Tibial nerve (tissue), 3 donors: ENCODE measurements at regions not wholly inside any gene's neighbourhood (a gene's known extent, or its start where the extent isn't known, plus 50 kb on each side); places are given as distances from the start of the nearest gene placed in this dataset.

ENCODE experiments used
- POLR2A ChIP-seq, 2 donors: fragments of 450-650 bp; IDR thresholded peaks; one replicate each; pipeline ENCODE4 v1.6.1; 2017; ENCODE audit warnings: antibody characterized with exemption in 2 of 2, mild to moderate bottlenecking in 2 of 2, moderate library complexity in 2 of 2
- TF ChIP-seq, protein P1 (sequence below), 5 experiments: fragments of 200-600 bp in 3 of 5; fragments of 450-650 bp in 2 of 5; sonication (generic) in 3 of 5; IDR thresholded peaks; one replicate each; pipeline ENCODE4 v1.5.1; 2016 to 2019; ENCODE audit warnings: antibody characterized with exemption in 5 of 5, mild to moderate bottlenecking in 3 of 5, moderate library complexity in 2 of 5

DNA sequence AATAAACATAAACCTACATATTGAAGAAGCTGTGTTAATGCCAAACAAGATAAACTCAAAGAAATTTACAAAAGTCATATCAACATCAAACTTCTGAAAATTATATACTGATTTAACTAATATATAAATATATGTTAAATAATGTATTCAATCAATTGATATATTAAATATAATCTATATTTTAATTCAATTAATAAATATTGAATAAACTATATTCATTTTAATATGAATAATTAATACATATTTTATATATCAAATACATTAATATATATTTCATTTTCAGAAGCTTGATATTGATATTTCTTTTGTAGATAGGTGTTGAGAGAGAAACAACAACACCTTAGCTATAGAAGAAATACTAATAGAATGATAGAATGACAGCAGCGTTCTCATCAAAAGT is 768.1 kb downstream of the MECOM start:
- TF ChIP-seq POLR2A (IDR thresholded peaks at IDR 0.05): no peak
- TF ChIP-seq, protein P1, sequence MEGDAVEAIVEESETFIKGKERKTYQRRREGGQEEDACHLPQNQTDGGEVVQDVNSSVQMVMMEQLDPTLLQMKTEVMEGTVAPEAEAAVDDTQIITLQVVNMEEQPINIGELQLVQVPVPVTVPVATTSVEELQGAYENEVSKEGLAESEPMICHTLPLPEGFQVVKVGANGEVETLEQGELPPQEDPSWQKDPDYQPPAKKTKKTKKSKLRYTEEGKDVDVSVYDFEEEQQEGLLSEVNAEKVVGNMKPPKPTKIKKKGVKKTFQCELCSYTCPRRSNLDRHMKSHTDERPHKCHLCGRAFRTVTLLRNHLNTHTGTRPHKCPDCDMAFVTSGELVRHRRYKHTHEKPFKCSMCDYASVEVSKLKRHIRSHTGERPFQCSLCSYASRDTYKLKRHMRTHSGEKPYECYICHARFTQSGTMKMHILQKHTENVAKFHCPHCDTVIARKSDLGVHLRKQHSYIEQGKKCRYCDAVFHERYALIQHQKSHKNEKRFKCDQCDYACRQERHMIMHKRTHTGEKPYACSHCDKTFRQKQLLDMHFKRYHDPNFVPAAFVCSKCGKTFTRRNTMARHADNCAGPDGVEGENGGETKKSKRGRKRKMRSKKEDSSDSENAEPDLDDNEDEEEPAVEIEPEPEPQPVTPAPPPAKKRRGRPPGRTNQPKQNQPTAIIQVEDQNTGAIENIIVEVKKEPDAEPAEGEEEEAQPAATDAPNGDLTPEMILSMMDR (IDR thresholded peaks at IDR 0.05): no peak
